Prostate gland (tissue), 2 donors: ENCODE measurements at regions not wholly inside any gene's neighbourhood (a gene's known extent, or its start where the extent isn't known, plus 50 kb on each side); places are given as distances from the start of the nearest gene placed in this dataset.

ENCODE experiments used
- DNase-seq: peaks from one replicate; pipeline ENCODE4 v3.0.0-alpha.2; 2019; ENCODE audit warnings: low spot score
- H3K27ac ChIP-seq, 2 donors: fragments of 200-600 bp; sonication (generic); 2 replicates each; pipeline ENCODE4 v1.5.1; 2017 to 2019
- H3K27me3 ChIP-seq: fragments of 200-600 bp; sonication (generic); replicated peaks from 2 replicates; pipeline ENCODE4 v1.5.1; 2019; ENCODE audit not compliant: insufficient read depth
- H3K36me3 ChIP-seq, 2 donors: fragments of 200-600 bp; sonication (generic); 1 replicate in 1 of 2; 2 replicates in 1 of 2; pipeline versions ENCODE4 v1.5.1 to v1.8.1; 2017 to 2019
- H3K4me1 ChIP-seq: fragments of 200-600 bp; sonication (generic); replicated peaks from 2 replicates; pipeline ENCODE4 v1.5.1; 2019
- H3K4me3 ChIP-seq, 2 donors: fragments of 200-600 bp; sonication (generic); 2 replicates each; pipeline ENCODE4 v1.5.1; 2017 to 2019
- H3K9me3 ChIP-seq: fragments of 200-600 bp; sonication (generic); 2 replicates; pipeline ENCODE4 v1.5.1; 2017
- CTCF ChIP-seq, 4 experiments: fragments of 200-600 bp in 2 of 4; fragments of 450-650 bp in 2 of 4; sonication (generic) in 2 of 4; IDR thresholded peaks; 1 replicate in 3 of 4; 2 replicates in 1 of 4; pipeline ENCODE4 v1.5.1; 2016 to 2019; ENCODE audit warnings: antibody characterized with exemption in 4 of 4, mild to moderate bottlenecking in 2 of 4, moderate library complexity in 2 of 4
- POLR2A ChIP-seq: fragments of 450-650 bp; IDR thresholded peaks from one replicate; pipeline ENCODE4 v1.6.1; 2016; ENCODE audit warnings: antibody characterized with exemption, mild to moderate bottlenecking
- POLR2AphosphoS5 ChIP-seq: sonication (generic); formaldehyde crosslinking; IDR thresholded peaks from one replicate; pipeline ENCODE4 v1.6.1; 2017; ENCODE audit warnings: antibody characterized with exemption
- WGBS: methylation state at CpG from one replicate; pipeline ENCODE4 v1.1.5; 2018; 5-methylcytosine and 5-hydroxymethylcytosine counted together
- intact Hi-C: fragments of 100-400 bp; cut with DNase I; formaldehyde crosslinking; loops from one replicate; pipeline ENCODE4 v1.14.2; 2022

GRCh38 chr6:4282926-4283325, 147.6 kb upstream of the ECI2 start:
- Histone ChIP-seq H3K27me3 (no peaks in the 10 kb centered on the region), H3K9me3 (no peaks in the 10 kb centered on the region), H3K4me1 (no peaks in the 10 kb centered on the region), H3K36me3 (no peaks in the 10 kb centered on the region), H3K27ac (no peak overlapping the region), H3K4me3 (no peak overlapping the region)
- WGBS, result 76% methylated on average over 4 of the region's 4 CpGs
- intact Hi-C loops, result no loop called here
- no peak for TF ChIP-seq POLR2A
- no peak for TF ChIP-seq POLR2AphosphoS5
- no peak for TF ChIP-seq CTCF (IDR thresholded peaks at IDR 0.05)
- no peak for DNase-seq

GRCh38 chr6:4281341-4282293, 146.2 kb upstream of the ECI2 start:
- TF ChIP-seq POLR2A (no peak), POLR2AphosphoS5 (peak; percentile 29), CTCF (IDR thresholded peaks at IDR 0.05) (peak in 3 of 4 experiments; percentile 19 to 66 (median 39))
- Histone ChIP-seq H3K36me3 (no peaks in the 10 kb centered on the region), H3K4me1 (no peaks in the 10 kb centered on the region), H3K4me3 (peak overlapping the region; percentile 7 to 29), H3K27me3 (no peaks in the 10 kb centered on the region), H3K27ac (no peak overlapping the region), H3K9me3 (no peaks in the 10 kb centered on the region)
- 22% methylated on average over 46 of the region's 46 CpGs for WGBS
- intact Hi-C loops, result no loop called here
- DNase-seq, result peak; percentile 51

GRCh38 chr6:4280707-4281106, 145.3 kb upstream of the ECI2 start:
- intact Hi-C loops, result no loop called here
- 28% methylated on average over 1 of the region's 1 CpG for WGBS
- no peak for TF ChIP-seq POLR2A
- TF ChIP-seq CTCF (IDR thresholded peaks at IDR 0.05), result no peak
- TF ChIP-seq POLR2AphosphoS5, result no peak

GRCh38 chr6:4280031-4280430, 144.7 kb upstream of the ECI2 start:
- intact Hi-C loops, result no loop called here
- Histone ChIP-seq H3K36me3 (no peaks in the 10 kb centered on the region), H3K4me3 (no peak overlapping the region), H3K4me1 (no peaks in the 10 kb centered on the region), H3K27ac (no peak overlapping the region), H3K27me3 (no peaks in the 10 kb centered on the region), H3K9me3 (no peaks in the 10 kb centered on the region)
- TF ChIP-seq POLR2A (no peak), CTCF (IDR thresholded peaks at IDR 0.05) (no peak), POLR2AphosphoS5 (no peak)
- 95% methylated on average over 7 of the region's 7 CpGs for WGBS
- DNase-seq, result no peak

More at GRCh38 chr6:4280707-4281106, 145.3 kb upstream of the ECI2 start:
- H3K4me1 ChIP-seq, result no peaks in the 10 kb centered on the region
- H3K4me3 ChIP-seq, result no peak overlapping the region
- no peaks in the 10 kb centered on the region for H3K27me3 ChIP-seq
- no peaks in the 10 kb centered on the region for H3K36me3 ChIP-seq
- H3K9me3 ChIP-seq, result no peaks in the 10 kb centered on the region
- DNase-seq, result no peak
- no peak overlapping the region for H3K27ac ChIP-seq
